Brain pericyte (primary cell): ENCODE measurements at regions not wholly inside any gene's neighbourhood (a gene's known extent, or its start where the extent isn't known, plus 50 kb on each side); places are given as distances from the start of the nearest gene placed in this dataset.

Experiments used
- DNase-seq: peaks from one replicate; pipeline ENCODE4 v3.0.0-alpha.2; 2012; ENCODE audit warnings: low read depth, low spot score

DNA sequence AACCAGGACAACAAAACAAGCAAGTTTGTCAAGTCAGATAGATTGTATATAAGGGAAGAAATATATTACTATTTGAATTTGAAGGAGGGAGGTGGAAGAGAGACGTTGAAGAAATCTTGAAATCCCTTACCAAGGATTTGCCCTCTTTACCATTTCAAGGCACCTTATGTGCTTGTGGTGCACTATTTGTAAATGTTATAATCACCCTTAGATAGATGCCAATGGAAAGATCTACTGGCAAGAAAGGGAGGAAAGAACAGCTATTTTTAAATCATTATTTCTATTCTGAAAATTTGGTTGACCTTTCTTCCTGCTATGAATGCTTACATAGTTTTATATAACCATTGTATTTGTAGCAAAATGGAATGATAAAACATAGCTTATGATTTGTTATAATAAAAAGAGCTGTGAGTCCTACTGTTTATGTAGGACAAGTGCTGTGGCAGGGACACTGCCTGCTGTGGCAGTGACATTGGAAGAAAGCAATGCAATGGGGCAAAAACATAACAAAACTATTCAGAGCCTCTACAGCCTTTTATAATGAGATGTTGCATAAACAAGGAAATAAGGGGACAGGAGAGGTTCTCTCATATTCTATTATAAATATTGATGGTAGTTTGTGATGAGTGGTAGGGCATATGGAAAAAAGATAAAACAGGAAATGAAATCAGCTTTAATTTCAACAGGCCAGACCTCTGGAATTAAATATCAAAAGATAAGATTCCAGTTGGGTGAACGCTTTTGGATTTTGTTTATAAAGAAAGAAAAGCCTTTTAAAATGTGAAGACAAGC is 1145.2 kb upstream of the GJE1 start:
- no peak for DNase-seq

DNA sequence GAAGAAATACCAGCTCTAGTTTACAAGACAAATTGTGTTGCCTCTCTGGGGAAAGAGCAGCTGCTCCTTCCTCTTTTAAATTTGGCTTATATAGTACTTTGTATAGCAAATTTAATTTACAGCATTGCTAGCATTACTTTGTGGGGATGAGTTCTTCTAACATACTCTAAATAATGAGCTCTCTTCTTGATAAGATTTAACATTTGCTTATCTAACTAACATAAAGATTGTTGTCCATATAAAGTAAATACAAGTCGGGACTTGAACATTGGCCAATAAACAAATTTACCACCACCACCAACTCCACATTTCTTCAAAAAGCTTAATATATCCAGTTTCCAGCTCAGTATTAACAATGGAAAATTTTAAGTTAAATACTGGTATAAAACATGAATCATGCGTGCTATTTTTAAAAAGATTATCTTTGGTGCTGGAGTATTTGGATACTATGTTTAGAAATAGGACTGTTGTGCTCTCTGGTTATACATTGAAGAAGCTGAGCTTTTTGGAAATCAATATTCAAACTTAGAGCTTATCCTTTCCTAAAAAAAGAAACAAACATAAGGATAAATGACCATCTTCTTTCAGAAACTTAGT is 1146.9 kb upstream of the GJE1 start:
- no peak for DNase-seq

DNA sequence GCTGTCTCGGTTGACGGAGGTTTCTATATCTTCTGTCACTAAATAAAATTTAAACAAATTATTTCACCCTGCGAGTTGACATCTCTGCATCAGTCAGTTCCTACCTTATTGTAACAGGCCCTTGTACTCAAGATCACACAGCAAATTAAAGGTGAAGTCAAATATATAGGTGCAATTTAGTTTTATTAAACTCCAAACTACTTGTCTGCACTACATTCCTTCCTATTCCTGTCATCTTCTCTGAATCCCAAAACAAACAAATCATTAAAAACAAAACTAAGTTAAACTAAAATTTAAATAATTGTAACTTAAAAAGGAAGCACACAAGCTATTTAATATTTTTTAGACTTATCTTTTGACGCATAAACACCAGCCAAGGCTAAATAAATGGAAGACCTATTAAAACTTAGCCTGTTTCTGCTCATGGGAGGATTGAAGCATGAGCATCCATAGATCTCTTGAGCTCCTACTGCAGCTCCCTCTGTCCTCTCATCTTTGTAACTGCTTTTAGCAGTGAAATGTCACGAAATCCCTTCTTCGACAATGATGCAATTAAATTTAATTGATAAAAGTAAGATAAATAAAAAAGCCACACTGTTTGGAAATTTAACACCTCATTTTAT is 1152.3 kb upstream of the GJE1 start:
- DNase-seq, result no peak

DNA sequence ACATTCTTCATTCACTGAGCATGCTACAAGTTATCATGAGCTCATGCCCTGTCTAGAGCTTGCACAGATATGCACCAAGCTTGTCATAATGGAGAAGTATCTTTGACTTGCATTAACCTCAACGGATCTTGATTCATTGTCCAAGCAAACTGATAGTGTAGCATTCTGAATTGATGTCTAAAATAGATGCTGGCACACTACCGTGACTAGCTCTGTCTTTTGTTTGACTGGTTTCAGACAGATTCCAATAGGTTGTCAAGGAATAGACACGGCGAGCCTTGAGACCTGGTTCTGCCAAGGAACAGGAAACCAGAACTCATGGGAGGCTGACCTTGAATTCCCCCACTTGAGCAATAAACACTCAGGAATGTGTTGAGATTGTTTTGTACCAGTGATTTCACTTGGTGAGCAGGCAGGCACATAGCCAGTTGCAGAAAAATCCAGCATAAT is 1153.1 kb upstream of the GJE1 start:
- DNase-seq, result peak; percentile 34

DNA sequence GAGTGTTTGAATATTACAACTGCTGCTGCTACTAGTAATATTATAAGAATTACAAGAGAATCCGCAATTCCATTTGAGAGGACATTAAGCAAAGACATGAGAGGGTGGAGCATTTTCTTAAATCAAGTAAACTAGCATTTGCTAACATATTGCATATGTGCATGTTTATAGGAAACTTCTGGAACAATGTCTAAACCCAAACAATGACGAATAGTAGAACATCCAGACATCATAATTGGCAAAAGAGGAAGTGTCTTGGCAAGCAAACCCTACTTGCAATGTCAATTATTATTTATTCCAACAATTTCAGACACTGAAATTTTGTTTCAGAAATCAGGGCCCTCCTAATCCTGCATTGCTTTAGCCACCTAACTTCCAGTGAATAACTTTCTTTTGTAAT is 1155.3 kb upstream of the GJE1 start:
- DNase-seq, result no peak

DNA sequence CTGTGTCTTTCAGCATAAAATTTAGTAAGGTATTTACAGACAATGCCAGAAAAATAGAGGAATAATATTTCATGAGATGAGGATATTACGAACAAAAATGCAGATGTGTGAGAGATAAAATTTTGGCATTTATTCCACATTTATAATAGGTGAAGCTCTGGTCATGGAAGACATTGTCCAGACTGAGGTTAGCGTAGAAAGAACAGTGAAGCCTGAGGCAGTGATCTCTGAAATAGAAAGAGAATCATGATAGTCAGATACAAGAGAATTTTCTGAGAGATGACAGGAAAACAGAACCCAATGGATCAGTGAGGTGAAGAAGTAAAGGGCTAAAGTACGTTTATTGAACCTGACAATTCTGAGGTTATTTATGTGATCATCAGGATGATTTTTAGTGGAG is 1155.9 kb upstream of the GJE1 start:
- no peak for DNase-seq

DNA sequence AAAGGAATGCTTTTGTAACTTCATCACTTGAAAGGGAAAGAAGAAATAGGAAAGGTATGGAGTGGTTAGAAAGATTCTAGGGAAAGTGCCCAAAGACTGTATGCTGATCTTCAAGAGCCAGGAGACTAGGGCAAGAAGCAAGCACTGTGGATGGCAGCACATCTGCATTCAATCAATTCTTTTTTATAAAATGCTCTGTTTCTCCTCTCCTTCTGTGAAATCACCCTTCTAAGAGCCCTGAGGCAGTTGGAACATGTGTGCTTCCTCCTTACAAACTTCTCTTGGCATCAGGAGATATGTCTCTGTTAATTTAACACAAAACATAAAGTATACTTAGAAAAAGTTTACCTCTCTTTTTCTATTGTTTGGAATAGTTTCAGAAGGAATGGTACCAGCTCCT is 1162.2 kb upstream of the GJE1 start:
- no peak for DNase-seq

DNA sequence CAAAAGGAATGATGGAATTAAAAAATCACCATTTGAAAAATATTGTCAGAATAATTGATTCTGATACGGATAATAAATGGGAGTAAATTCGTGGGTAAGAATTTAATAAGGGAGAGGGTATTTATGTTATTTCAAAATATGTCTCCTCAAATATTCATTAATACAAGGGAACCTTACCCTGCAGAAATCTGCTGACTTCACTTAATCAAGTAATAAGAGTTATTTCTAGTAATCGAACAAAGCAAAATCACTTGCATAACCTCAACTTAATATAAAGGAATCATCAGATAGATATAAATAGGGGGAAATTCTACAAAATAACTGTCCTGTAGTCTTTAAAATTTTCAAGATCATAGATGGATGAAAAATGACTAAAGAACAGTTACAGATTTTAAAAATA is 1164.7 kb upstream of the GJE1 start:
- no peak for DNase-seq

DNA sequence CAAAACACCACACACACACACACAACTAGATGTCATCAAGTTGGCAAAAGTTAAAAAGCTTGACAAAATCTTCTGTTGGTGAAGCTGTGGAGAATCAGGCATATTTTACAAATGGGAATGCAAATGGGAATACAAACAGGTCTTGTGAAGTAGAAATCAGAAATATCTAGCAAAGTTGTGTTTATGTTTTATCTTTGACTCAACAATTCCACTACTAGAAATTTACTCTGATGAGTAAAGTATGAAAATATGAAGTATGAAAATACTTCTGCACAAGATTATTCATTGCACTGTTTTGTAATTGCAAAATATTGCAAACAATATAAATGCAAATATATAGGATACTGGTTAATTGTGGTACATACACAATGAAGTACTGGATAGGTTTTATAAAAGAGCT is 1166.0 kb upstream of the GJE1 start:
- no peak for DNase-seq

DNA sequence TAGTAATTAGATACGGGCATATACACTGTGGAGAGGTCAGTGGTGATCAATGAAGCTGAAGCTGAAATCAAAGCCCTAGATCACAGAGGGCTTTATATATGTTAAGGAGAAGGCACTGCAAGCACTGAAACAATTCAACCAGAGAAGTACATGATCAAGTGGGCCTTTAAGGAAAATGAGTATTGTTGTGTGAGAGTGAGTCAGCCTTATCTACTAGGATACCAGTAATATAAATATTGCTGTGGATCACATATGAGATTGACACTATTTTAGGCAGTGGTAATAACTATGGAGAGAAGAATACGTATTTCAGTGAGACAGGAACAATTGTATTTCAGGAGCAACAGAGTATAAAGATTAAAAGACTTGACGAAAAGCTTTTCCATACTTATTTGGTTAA is 1172.2 kb upstream of the GJE1 start:
- no peak for DNase-seq

DNA sequence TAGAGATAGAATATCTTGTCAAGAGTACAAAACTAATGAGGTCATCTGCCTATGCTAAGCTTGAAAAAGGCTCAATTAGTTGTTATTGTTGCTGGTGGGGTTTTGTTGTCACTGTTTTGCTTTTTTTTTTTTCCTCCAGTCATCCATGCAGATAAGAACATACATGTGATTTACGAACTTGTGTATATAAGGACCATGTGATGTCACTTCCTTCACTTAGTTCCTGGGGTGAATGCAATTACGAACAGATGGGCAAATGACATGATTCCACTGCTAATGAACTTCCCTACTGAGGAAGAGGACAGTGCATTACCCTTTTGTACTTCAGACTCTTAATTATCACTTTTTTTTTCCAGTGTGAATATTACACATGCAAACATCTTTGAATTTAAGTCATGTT is 1175.3 kb upstream of the GJE1 start:
- no peak for DNase-seq

DNA sequence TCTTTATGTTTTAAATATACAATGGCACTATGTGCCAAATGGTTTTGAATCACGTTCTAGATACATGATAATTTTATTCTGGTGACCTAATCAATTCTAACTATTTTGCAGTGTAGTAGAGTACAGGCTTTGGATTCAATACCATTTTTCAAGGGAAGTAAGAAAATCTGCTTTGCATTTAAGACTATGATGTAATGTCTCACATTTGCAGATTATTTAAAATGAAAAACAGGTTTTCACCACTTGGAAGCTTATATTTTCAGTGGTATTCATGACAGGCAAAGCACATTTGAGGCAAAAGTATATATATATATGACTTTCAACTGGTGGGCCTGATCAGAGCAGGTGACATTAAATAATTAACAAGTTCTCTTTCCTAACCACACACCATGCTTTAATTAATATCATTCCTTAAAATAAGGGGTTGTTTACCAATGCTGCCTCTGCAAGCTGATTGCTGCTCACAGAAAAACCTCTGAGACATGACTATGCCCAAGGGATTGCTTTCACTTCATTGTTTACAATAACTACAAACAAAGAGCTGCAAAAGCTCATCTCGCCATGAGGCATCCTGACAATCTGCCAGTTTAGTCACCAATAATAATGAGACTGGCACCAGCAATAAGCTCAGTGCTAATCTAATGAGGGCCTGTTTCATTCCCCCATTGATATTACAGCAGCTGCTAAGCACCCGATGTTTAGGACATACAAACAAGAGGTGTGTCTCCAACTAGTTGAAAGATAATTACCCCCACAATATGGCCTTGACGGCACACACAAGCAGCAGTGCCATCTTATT is 1176.0 kb upstream of the GJE1 start:
- no peak for DNase-seq

DNA sequence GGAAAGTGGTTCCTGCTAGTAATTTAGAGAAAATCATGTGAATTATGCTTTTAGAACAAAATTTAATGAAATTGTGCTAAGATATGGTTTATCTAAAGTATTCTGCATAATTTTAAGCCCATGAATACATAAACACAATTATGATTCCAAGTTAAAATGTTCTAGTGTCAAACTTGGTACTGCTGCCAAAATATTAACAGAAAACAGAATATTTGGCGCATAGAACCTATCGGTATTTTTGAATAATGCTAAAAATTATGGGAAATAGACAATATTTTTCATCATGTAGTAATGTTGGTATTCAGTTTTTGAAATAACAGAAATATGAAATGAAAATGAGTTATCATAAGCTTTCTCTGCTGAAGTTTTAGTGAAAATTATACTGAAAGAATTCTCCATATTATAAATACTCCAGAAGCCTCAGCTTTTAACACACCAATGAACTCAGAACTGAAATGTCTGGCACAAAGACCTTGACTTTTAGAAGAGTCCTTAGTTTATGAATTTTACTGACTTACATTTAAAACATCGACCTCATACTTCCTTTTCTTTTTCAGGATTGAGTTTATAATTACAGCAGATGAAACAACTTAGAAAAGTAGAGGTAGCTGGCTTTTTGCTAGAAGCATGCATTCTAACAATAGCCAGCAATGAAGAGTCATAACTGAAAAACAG is 1192.3 kb upstream of the GJE1 start:
- no peak for DNase-seq

DNA sequence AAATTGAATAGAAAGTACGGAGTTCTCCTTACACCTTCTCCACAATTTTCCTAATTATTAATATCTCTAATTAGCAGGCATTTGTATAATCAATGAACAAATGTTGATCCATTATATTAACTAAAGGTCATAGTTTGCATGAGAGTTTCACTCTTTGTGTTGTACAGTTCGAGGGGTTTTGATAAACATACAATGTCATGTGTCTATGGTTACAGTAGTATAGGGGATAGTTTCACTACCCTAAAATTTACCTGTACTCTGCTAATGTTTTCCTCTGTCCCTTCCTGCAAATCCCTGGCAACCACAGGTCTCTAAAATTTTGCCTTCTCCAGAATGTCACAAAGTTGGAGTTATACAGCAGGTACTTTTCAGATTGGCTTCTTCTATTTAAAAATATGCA is 1199.8 kb upstream of the GJE1 start:
- no peak for DNase-seq

DNA sequence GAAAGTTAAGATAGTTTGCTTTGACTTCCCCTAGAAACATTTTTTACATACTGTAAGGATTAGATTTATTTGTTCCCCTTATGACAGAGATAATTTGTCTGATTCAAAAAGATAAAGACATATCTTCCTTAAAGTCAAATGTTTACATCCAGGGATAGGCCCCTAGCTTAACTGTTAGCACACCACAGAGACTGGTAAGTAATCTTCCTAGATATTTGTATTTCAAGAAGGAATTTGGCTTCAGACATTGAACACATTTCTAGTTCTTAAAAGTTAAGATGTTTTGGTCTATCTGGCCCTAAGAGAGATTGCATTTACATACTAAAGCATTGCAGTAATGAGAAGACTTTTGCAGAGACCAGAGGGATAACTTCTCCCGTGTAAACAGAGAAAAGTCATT is 1201.1 kb upstream of the GJE1 start:
- no peak for DNase-seq

DNA sequence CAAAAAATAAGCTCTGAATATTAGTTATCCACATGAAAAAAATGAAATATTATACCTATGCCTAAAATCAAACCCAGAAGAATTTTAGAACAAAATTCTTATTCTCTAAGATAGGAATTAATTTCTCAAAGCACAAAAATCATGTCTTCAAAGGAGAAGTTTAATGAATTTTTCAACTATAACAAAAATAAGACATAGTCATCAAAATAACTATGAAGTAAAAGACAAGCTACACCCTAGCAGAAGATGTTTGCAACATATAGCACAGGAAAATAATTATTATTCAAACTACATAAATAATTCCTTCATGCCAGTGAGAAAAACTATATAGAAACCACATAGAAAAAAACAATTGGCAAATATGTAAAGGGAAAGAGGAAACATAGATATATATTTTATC is 1203.6 kb upstream of the GJE1 start:
- DNase-seq, result no peak

DNA sequence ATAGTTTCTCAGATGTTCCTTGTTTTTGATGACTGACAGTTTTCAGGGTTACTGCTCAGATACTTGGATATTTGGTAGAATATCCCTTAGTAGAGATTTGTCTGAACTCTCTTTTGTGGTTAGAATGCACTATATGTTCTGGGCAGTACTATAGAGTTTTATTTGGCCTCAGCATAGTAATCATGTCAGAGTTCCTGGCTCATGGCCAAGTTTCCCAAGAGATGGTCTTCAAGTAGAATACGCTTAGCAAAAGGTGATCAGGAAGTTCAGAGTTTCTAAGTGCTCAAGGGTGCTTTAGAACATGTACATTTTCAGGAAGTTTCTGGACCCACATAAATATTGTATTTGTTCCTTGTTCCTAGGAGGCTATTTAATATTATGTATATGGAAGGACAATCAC is 1209.7 kb upstream of the GJE1 start:
- DNase-seq, result no peak

DNA sequence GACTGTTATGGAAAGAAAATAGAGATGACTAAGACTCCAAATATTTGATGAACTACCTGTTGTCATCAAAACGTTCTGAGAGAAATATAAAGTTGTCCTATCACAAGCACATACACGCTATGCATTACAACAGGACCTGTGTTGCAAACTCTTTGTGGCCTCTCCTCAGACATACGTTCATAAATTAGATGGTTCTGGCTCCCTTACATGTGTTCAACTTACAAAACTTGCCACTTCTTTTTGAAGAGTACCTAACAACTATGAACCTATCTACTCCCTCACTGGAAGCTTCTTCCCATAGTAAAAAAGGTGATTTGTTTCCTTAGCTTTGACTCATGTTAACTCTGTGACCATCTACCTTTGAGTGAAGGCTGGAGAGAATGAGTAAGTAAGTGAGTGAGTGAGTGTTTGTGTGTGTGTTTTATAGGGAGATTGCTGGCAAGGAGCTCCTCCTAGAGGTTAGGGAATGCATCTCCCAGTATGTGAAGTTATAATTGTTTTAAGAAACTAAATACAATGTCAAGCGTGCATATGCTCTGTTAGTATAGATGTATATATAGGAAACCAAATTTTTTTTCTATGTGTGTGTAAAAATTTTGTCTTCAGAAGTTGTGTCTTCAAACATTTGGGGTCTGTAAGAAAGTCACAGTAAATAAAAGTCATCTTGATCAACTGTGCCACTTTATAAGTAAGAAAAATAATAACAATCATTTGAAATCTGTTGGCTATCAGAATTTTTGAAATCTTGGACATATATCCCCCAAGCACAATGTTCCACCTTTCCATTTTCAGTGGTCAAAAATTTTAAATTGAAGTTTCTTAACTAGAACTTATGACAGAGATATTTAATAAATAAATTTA is 1211.1 kb upstream of the GJE1 start:
- peak; percentile 59 for DNase-seq

DNA sequence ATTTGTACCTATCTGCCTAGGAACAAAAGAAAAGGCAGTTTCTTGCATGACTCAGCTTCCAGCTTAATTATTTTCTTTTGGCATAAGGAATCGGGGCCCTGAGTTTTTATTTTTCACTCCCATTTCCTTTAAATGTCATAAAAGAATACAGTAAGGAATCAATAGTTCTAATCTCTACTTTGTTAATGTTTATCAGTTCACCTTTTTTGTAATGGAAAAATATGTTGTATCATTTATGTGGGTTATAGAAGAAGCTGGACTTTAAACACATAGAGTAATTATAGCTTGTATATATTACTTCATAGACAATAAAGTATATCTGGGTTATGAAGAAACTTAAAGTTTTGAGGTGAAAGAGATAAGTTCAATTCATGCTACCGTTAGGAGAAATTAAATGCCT is 1214.8 kb upstream of the GJE1 start:
- DNase-seq, result no peak

DNA sequence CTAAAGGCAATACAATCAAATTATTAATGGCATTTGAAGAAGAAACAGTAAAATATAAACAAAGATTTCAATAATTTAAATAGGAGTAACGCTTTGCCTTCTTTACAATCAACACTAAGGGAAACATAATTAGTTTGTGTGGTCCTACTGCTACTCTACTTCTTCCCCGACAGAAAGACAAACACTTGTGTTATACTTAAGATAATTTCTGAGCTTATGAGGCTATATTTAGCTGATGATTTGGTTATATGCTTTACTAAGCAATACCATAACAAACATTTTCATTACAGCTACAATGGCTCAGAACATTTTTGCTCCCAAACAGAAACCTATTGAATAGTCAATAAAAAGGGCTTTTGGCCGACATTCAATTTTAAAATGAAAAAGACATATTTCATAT is 1217.2 kb upstream of the GJE1 start:
- no peak for DNase-seq

DNA sequence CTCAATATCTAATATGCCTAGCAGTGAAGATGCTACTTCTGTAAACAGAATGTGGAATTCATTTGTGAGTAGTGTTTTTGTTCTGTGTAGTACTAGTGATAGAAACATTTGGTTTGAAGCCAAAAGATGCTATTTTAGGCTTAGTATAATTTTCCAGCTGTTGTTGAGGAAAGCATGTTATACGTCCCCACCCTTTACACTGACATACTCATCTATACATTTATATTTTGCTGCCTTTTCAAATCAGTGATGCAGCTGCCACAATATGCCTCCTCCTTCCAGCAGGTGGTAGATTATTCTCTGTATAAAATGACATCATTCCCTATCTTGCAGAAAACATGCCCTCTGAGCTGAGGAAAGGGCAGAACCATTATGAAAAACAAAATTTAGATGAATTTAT is 1217.6 kb upstream of the GJE1 start:
- no peak for DNase-seq
